ENCODE measurements at regions not wholly inside any gene's neighbourhood (a gene's known extent, or its start where the extent isn't known, plus 50 kb on each side); places are given as distances from the start of the nearest gene placed in this dataset.

DNA sequence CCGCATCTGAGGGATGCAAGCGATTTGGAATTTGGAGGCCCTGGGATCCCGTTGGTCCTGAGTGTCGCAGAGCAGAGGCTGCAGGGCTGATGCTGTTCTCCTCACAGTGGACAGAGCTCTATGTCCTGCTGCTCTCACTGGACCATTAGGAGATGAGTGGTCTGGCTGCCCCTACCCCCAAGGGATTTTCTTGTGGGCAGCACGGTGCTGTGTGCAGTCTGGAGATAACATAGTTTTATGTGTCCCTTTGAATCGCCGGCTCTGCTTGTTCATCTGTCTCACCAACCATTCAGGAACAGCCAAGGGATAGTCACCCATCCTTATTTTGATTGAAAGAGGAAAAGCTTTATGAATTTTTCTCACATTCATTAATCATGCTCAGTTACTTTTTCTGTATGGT, 49.9 kb downstream of the CHRM3 start:
- DNase-seq, result no peak

DNA sequence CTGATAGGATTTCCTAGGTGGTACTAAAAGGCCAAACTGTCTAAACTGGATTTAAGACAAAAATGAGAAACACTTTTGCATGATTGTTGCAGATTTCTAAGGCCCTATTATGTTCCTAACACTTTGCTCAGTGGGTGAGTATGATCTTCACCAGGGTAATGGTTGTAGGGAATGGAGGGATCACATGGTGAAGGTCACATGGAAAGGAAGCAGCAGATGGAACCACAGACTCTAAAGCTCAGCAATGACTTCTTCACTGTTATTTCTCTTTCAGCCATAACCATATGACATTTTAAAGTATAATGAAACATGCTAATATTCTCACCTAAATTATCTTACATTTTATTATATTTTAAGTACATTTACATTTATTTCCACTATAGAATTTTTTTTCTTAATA, 51.5 kb downstream of the CHRM3 start:
- no peak for DNase-seq

DNA sequence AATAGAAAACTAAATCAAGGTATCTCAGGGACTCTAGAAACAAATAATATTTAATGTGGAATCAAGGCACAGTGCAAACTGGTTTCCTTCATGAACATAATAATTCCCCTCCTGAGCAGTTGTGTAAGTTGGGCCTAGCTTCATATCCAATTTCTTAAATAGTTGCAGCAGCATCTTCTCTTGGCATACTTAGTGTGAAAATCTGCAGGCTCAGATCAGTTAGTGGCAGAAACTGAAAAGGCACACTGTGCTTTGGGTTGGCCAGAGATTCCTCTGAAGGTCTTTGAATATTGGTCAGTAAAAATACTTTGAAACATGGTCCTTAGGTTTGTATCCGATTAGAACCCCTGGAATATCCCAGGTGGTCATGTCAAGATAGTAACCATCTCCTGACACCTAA, 52.5 kb downstream of the CHRM3 start:
- DNase-seq, result no peak

DNA sequence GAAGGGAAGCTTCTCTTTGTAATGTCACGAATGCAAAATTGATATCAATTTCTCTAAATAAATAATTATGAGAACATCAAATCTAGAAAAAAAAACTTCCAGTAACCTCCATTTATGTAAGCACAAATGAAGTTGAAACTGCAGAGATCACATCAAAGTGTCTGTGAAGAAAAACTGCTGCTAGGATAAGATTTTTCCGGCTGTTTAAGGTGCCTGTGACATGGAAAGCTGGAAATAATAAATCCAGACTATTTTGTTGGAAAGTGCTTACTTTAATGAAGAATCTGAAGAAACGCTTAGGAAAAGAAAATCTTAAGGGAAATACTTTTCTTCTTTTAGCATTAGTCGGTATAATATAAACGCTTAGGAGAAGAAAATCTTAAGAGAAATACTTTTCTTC, 57.0 kb downstream of the CHRM3 start:
- no peak for DNase-seq

DNA sequence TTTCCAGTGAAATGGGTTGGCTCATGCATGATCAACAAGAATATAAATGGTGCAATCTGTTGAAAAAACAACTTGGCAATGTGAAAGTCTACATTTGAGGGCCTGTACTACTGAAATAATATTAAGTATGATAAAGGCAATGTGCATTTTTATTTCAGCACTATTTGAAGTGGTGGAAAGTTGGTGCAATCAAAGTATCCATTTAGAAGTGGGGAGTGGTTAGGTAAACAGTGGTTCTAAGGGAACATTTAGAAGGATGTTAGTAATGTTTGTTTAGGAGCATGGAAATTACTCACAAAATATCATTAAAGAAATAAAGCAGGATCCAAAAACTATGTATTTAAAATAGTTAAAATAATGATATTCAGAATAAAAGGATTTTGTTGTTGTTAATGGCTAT, 60.2 kb downstream of the CHRM3 start:
- no peak for DNase-seq

DNA sequence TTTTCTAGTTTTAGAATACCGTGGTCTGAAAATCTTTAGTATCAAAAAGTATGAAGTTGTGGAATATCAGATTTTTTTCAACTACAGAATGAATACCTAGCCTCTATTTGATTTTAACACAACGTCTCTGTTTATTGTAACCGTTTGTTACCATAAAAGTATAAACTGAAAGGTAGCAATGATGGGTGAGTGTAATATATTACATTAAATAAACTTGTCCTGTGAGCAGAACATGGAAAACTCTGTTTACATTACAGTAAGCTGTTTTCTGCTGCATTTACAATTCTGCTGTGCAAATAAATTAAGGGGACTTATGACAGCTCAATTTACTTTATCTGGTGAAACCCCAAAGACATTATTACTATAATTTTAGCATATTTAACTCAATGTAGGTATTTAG, 62.5 kb downstream of the CHRM3 start:
- no peak for DNase-seq

DNA sequence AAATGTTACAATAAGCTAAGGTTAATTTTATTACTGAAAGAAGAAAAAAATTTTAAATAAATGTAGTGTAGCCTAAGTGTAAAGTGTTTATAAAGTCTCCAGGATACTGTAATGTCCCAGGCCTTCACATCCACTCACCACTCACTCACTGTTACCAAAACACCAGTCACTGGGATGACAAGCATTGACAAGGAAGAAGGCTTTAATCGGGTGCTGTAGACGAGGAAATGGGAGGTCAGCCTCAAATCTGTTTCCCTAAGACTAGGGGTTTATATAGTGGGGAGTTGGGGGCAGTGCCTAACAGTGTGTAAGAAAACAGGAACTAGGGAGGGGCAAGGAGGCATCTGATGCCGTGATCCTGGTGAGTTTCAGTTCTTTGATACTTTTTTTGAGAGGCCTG, 69.4 kb downstream of the CHRM3 start:
- no peak for DNase-seq

DNA sequence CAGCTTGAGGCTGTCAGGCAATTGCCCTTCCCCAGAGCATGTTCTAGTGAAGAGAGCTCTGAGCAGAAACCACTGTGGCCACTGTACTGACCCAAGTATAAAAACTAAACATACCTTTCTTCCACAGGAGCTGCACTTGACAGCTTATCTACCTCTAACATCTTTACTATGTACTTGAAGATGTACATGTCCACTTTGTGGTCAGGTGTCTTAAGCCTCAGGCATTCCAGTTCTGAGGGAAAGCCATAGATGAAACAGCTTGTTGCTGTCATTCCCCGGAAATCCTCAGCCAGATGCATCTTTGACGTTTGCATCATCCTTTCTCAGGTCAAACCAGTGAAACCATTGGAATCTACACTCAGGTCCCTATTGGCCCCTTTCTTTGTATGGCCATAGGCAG, 70.4 kb downstream of the CHRM3 start:
- no peak for DNase-seq

DNA sequence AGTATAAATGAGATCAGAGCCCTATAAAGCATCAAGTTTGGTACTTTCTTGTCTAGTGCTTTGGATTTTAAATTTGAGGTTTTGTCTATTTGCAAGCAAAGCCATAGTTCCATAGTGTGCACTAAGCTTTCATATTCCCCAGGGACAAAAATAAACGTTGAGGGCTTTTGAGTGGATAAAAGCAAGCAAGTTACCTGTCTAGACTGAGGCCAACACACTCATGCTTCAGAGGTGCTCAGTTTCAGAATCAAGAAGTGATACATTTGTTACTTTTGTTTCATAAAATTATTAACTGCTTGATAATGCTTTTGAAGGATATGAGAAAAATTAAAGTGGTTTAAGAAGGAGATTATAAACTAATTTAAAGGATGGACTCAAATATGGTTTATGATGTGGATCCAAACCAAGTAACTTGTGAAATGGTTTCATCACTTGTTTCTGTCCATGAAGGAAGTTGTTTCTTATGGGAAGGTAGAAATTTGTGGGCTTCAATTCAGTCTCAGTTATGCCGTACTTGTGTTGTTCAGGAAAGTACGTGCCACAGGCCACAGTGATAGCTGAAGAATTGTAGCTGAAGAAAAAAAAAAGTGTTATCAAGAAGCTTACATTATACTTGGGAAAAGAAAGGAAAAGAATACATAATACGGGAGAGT, 71.2 kb downstream of the CHRM3 start:
- DNase-seq, result no peak

DNA sequence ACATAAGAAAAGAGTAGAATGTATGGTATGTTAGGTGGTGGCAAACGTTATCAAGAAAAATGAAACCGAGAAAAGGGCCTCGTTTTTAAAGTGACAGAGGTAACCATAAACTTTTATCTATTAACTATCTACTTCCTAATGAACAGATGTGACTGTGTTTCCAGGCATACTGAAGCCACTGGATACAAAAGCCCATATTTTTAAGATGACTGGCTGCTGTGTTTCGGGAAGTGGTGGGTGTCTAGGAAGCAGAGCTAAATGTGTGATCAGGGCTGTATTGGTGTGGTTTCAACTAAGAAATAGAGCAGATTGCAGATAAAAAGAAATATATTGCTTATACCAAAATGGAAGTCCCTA, 71.8 kb downstream of the CHRM3 start:
- no peak for DNase-seq

DNA sequence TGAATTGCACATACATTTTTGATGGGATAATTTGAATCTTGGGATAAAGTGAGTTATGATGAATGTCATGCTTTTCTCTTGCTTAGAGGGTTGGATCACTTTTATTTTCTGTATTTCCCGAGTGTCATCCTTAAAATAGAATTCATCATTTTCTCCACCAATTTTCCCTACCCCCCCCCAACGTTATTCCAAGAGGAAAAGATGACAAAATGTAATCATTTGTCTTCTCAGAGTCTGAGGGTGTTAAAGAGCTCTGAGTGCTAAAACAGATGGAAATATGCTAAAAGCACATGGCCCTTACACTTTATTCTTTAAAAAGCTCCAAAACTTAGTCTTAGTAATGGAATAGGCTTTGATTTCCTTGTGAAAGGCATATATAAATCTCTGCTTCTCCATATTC, 81.4 kb downstream of the CHRM3 start:
- DNase-seq, result no peak

DNA sequence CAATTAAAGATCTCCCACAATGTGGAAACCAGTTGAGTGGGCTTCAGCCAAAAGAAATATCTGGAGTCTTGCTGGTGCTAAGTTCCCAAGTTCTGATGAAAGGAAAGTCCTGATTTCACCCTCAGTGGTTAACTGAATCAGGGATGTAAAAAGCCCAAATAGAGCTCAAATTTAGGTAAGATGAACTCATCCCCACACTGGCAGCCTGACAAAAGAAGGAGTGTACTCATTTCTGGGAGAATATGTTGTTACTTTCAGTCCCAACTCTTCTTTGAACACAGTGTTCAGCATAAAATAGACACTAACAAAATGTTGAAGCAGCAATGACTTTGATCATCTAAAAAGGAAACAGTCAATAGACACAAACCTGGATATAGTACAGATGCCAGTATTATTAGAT, 91.7 kb downstream of the CHRM3 start:
- no peak for DNase-seq

DNA sequence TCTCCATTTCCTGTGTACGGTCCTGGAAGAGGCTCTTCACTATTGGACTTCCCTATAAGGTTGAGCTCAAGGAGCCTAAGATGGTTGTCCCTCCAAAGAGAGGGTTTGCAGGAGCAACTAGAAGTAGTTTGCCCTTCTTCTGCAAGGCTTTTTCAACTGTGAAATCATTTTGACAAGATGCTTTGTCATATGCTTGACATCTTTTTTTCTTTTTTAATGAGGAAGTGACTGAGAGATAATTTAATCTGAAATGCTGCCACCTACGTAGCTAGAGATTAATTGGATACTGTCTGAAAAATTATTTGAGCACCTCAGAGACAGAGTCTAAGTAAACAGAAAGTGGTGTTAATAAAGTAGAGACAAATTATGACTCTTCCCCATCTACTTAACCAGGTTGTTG, 97.0 kb downstream of the CHRM3 start:
- no peak for DNase-seq

DNA sequence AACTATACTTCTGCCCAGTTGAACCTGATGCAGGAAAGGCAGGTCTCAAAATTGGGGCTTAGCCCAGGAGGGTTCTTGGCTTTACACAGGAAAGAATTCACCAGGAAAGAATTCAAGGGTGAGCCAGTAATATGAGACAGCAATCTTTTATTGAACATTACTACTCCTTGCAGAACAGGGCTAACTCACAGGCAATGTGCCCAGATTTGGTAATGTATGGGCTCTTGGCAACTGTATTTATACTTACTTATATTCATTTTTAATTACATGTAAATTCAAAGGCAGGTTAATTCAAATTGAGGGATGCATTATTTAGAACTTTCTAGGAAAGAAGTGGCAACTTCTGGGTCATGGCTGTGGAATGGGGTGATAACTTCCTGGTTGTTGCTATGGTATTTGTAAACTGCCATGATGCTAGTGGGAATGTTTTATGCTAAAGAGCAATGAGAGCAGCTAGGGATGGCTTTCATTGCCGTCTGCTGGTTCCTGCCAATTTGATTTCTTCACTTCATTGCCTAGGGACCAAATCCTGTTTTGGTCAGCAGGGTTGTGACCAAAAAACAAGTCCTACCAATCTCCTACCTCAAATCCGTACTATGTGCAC, 107.5 kb downstream of the CHRM3 start:
- no peak for DNase-seq

DNA sequence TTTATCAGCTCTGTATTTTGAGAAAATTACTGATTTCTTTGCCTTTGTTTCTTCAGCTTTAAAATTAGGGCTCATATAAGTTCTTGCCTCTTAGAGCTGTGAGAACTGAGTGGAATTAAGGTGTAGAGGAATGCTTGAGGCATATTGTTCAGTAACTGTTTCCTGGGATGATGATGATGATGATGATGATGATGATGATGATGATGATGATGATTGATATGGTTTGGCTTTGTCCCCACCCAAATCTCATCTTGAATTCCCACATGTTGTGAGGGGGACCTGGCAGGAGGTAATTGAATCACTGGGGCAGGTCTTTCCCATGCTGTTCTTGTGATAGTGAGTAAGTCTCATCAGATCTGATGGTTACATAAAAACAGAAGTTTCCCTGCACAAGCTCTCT, 118.7 kb downstream of the CHRM3 start:
- DNase-seq, result no peak

DNA sequence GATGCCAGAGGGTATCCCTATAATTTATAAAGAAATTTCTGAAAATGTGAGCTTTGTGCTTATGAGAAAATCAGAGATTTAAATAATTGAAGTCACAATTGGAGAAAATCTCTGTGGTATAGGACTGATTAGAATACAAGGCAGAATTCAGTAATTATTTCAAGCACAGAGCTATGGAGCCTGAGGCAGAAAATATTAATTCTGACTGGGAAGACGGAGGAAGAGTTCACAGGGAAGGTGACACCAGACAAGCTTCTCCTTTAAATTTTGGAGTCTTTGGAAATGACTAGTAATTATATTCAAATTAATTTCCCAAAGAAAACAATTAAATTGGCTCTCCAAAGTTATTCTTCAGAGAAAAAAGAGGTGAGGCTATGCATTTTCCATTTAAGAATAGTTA, 121.5 kb downstream of the CHRM3 start:
- DNase-seq, result no peak

DNA sequence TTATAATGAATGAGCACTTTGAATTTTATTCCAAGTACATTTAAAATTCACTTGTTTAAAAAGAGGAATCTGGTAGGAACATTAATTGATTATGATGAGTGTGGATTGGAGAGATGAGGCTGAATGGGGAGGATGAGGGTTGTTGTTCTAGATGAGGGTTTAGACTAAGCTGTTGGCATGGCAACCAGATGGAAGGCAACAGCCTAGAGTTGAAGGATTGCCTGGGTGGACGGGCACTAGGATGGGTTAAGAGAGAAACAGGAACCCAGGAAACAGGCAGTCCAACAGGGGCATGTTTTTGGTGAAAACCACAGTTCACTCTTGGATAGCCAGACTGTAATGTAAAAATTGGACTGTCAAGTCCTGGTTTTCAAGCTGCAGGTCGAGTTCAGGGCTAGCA, 125.5 kb downstream of the CHRM3 start:
- DNase-seq, result no peak

DNA sequence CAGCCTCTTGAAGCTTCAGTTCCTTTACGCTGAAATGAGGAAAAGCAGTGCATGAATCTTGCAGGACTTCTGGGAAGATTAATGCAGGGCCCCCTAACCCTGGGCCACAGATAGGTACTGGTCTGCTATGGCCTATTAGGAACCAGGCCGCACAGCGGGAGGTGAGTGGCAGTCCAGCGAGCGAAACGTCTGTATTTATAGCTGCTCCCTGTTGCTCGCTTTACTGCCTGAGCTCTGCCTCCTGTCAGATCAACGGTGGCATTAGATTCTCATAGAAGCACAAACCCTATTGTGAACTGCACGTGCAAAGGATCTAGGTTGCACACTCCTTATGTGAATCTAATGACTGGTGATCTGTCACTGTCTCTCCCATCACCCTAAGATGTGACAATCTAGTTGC, 130.2 kb downstream of the CHRM3 start:
- DNase-seq, result no peak

DNA sequence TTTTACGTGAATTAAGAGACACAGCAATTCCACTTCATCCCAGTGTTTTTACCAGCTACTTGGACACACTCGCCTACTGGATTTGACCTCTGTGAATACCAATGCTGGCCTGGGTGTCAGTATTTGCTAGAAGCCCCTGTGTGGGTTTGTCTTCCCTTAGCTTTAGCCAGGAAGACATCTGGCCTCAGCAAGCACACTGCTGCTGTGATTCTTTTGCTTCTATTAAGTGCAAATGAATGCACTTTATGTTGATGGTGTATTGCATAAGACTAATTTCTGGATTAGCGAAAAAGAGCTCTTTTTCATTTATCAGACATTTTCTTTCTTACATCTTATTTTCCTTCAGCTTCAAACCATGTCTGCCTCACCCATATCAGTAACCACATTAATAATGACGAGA, 140.0 kb downstream of the CHRM3 start:
- no peak for DNase-seq

DNA sequence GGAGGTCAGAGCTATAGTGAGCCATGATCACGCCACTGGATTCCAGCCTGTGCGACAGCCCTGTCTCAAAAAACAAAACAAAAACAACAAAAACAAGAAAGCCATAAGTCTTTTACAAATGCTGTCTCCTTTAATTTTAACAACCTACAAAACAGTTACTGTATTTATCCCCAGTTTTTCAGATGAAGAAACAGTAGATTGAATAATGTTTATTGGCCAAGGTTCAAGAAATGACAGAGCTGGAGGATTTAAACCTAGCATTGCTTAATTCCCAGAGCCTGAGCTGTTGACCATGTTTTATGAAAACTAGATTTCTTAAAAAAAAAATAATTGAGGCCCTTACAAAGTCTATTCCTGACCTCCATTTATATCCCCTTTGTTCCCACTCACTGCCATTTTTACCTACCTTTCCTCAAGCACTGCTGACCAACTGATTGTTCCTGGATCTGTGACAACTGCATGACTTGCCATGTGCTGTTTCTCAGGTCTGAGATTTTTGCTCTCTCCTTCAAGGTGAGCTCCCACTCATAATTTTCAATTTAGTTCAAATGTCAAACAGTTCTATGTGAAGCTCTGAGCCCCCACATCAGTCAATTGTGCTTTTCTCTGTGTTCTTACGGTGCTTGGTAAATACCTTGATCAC, 140.8 kb downstream of the CHRM3 start:
- DNase-seq, result no peak

DNA sequence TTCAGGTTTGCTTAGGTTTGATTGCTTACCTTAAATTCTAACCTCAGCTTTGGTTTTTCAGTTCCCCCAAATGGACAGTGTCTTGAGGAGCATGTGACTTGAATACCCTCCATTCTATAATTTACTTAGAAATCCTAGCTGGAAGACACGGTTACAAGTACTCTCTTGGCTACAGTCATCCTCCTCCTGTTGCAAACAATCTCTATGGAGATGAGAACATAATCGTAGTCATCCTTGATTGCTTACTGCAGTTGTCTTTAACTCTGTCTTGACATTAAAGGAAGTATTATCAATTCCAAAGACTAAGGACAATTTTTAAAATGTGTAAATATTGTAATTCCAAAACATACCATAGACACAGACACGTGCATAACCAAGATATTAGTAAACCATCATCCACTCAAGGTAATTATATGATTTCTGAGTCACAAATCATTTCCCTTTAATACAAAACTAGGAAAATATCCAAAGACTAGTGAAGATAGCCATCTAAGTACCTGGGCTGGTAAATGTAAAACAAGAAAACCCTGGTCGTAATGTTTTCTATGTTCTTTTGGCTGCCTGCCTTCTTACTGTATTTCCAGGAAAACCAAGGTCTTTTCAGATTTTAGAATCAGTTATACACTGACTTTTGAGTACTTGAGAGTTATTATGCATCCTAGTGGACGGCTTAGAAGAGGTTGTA, 149.9 kb downstream of the CHRM3 start:
- no peak for DNase-seq

DNA sequence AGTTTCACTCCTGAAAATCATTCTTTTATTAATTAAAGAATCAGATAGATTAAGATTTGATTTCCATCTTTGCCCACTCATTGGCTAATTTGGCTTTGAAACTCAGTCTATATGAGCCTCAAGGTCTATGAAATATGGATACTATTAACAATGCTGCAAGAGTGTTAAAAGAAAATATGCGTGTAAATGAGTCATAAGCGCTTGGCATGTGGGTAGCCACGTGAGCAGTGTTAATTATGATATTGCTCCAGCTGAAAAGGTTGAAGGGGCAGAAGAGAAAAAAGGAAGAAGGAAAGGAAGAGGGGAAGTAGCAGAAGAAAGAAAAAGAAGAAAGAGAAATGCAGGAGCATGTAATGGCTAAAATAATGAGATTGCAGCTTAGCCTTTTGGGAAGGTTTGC, 151.4 kb downstream of the CHRM3 start:
- no peak for DNase-seq

DNA sequence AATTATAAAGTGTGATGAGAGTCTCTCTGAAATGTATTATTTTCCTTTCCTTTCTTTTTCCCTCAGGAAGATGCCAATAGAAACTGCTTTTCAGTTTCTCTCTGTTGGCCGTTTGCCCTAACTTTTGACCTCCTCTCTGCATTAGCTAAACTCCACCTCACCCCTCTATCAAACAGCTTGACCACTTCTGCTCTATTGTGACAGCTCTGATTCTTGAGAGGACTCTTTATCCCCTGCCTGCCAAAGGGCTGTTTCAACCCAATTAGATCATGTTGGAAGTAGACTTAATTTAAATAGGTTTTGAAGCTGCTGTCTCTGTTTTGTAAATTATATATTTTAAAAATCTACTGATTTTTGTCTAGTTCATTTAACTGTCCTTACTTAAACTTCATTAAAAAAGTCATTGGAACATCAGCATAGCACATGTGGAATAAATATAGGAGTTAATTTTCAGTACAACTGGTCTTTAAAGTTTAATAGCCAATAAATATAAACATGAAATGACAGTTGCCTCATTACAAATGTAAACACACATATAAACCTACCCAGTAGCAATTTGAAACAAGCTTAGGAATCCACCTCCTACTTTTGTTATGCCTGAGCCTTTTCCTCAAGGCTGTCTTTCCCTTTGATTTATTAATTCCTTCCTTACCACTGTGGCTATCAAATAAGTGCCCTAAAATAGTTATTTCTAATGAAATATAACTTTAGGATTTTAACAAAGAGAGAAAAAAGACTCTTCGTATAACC, 152.0 kb downstream of the CHRM3 start:
- DNase-seq, result no peak

DNA sequence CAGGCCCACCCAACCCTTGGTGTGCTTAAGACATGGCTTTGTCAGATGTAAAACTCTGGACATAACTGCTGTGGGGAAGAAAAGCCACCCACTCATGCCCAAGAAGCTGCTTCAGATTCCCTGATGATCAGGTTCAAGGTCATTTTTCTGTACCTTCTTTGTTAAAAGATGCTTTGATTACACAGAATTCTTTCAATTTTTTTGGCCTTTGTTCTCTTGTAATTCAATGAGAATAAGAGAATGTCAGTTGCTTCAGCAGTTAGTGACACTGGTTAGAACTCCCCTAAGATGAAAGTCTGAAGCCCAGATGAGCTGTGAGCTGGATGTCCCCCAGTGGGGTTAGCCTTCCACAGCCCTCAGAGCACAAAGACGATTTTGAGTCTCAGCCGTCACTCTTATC, 152.7 kb downstream of the CHRM3 start:
- no peak for DNase-seq

All from CD4-positive, alpha-beta T cell treated with Interleukin-17A for 4 hours (primary cell).